ENCODE measurements at regions not wholly inside any gene's neighbourhood (a gene's known extent, or its start where the extent isn't known, plus 50 kb on each side); places are given as distances from the start of the nearest gene placed in this dataset.

DNA sequence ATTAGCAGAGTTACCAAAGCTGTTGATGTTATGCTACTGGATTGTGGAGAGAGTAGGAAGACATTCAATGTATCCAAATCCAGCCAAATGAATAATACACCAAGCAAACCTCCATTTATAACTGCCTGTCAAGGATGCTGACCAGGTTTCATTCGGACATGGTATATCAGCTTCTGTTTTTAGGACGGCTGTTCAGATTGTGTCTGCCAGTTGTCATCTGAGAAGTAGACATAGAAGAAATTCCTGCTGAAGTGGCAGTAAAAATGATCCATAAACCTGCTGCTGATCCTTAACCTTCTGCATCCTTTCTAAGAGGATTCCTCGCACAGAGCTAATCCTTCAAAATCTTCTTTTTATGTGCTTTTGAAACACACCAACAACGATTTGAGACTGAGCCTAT lies 663.6 kb upstream of the PLXNA2 start:
- DNase-seq (ENCODE audit: low read depth): no peak

DNA sequence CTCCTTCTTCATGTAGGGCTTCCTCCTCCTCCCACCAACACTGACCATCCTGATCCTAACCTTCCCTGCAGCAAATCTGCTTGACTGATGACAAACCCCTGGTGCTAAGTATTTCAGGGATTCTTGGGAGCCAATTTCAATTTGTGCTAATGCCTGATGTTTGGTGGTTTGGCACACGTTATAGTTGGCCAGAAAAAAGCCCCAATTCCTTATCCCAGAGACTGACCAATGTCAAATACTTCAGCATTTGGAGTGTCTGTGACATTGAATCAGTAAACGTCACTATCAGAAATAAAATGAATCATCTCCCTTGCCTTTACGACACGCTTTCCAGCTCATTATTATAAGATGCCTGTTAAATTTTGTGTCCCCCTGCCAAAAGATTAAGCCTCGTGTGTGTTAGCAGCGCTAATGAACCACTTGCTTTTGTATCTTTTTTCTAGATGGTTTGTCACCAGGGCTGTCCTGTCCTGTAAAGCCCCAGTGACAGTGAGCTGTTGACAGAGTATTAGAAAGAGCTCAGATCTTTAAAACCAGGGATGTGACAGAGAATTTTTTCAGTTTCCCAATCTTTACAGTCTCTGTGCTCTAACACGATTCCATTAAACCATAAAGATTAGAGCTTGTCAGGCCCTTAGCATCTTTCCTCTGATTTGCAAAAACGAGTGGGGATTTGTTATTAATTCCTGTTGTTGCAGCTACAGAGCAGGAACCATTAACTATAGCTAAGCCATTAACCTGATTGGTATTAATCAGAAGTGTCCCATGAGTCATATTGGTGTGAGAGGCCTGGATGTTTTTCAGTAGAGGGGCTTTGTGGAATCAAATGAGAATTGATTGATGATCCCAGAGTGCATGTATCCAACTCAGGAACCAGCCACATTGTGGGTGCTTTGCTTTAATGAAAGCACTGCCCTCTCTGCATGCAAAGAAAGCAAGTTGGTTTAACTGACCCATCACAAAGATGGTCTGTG lies 665.1 kb upstream of the PLXNA2 start:
- no peak for DNase-seq (ENCODE audit: low read depth)

DNA sequence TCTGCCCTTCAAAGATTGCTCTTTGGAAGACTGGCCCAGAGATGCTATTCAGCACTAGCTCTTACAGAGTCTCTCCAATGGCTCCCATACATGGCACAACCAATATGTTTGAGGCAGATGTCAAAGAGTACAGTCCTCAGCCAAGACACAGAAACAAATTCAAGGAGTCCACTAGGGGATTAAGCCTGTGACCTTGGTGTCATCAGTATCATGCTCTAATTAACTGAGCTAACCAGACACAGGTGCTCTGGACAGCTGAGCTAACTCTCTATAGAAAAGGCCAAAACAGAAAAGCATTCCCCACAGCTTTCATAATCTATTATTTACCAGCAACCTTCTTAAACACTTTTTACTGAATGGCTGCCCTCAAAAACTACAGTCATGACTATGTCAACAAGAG lies 666.0 kb upstream of the PLXNA2 start:
- no peak for DNase-seq (ENCODE audit: low read depth)

DNA sequence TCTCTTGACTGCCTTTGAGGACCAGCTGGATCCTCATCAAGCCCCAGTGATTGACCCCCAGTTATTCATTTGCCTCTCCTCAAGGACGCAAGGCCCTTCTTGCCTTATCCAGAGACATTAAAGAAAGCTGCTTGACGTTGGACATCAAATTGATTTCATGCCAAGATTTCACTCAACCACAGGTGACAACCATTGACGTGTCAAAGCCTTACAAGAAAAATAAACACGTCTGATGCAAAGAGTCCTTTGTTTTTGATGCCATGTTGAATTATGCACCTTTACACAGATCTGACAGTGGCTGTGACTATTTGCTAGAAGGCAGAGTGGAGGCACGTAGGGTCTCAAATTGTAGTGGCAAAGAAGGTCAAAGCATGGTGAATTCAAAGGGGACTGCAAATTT lies 666.2 kb upstream of the CAMK1G start:
- no peak for DNase-seq (ENCODE audit: low read depth)

DNA sequence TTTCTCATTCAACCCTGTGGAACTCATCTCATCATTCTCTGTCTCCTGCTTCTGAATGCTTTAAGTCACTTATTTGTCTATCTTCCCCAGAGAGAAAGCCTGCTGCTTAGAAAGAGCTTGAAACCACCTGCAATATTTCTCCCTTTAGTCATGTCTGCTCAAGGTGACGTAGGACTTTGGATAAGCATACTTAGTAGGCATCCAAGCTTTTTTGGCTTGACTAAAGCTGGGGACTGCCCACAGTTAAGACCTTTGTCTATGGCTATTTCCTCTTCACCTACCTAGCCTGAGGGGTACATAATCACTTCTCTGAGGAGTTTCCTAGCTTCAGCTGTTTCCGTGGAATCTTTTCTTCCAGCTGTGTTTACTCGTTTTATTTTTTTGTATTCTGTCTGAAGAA lies 665.8 kb upstream of the CAMK1G start:
- DNase-seq (ENCODE audit: low read depth): no peak

DNA sequence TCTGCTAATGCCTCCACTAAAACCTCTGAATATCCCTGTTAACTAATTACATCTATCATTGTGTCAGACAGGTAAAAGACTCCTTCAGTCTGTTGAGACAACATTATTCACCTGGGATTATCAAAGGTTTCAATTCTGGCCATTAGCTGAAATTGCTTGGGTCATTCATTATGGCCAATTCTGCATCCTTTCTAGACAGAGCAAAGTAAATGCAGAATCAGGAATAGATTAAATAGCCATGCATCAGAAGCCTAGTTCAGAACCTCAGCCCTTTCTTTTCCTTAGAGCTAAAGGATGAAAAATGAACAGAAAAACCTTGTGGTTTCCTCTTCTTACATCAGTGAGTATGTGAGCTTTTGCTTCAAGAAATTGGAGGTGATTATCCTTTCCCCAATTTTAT lies 665.4 kb upstream of the CAMK1G start:
- no peak for DNase-seq (ENCODE audit: low read depth)

DNA sequence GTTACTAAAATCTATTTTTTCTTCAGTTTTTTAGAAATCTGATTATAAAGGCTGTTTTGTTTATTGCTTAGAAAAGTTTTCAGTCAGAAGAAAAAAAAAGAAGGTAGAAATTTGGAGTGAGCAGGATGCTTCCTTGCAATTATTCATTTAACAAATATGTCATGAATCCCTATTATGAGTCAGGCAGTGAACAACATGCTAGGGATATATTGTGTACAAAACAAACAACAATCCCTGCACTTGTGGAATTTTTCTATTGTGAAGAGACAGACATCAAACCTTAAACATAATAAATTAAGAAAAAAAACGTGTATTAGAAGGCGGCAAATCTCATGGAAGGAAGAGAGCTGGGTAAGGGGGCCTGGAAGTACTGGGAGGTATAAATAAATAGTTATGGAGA lies 664.1 kb upstream of the CAMK1G start:
- no peak for DNase-seq (ENCODE audit: low read depth)

DNA sequence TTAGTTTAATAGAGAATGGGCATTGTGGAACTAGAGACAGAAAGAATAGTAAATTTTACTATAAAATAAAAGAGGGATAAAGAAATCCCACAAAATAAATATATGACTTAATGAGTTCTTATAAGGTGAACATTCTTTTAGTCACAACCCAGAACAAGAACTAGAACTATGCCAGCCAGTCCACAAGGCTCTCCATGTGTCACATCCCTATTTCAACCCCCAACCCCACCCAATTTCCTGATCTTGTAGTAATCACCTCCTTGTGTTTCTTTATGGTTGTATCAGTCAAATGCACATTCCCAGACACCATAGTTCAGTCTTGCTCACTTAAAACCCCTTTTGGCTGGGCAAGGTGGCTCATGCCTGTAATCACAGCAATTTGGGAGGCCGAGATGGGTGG lies 662.3 kb upstream of the CAMK1G start:
- DNase-seq (ENCODE audit: low read depth): no peak

DNA sequence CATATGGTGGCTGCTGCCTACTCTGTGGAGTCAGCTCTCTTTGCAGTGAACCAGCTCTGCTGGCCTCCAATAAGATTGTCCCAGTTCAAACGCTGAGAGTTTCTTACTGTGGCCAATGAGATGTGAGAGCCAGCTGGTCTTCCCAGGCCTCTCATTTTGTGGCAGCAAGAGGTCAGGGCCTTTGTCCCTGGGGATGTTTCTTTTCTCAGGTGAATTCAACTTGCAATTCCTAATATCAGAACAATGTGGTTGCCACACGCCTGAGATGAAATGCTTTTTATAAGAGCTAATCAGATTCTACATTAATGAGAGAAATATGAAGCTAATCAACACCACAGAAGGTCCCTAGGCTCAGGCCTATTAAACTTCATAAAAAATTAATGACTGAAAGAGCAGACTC lies 660.1 kb upstream of the CAMK1G start:
- DNase-seq (ENCODE audit: low read depth): no peak

DNA sequence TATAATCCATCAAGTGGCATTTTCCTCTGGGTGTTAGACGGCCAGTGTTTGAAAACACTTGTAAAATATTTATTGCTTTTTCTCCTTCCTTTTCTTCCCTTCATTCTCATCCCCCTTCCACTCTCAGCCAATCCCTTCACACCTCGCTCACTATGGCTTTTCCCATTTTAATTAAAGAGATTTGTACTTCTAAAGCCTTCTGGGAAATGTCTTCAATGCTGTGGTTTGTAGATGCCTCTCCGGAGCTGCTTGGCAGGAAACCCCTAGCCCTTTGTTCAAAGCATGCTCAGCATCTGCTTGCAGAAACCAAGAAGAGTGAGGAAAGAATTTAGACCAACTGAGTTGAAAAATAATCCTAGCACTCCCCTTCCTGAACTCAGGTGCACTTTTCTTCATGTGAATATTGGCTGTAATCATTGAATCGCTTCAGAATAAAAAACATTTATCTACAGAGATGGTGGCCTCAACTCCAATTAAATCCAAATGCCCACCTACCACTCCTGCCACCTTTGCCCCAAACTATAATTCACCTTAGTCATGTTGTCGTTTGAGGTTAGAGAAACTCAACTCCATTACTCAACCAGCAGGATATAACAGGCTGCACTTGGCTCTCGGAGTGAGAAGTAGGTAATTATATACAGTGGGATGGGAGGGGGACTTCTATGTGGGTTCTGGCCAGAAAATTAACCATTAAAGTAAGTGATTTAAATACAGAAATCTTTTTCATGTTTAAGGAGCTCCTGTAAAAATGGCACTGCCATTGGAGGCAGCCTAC lies 659.4 kb upstream of the CAMK1G start:
- DNase-seq (ENCODE audit: low read depth): no peak

DNA sequence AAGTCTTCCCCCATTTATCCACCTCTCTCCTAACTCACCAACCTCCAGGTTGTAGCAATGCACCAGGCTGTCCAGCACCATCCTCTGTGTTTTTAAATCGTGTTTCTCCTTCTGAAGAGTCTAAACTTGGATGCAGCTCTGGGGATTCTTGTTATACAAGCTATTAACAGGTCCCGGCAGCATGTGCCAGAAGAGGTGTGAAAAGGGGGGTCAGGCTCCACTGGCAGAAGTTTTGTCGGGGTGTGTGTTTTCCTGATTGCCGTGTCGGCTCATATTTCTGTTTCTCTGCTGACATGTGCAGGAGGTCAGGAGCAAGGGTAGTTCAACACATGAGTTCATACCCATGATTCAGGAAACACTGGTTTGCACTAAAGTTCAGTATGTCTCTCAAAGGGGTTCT lies 658.6 kb upstream of the CAMK1G start:
- no peak for DNase-seq (ENCODE audit: low read depth)

DNA sequence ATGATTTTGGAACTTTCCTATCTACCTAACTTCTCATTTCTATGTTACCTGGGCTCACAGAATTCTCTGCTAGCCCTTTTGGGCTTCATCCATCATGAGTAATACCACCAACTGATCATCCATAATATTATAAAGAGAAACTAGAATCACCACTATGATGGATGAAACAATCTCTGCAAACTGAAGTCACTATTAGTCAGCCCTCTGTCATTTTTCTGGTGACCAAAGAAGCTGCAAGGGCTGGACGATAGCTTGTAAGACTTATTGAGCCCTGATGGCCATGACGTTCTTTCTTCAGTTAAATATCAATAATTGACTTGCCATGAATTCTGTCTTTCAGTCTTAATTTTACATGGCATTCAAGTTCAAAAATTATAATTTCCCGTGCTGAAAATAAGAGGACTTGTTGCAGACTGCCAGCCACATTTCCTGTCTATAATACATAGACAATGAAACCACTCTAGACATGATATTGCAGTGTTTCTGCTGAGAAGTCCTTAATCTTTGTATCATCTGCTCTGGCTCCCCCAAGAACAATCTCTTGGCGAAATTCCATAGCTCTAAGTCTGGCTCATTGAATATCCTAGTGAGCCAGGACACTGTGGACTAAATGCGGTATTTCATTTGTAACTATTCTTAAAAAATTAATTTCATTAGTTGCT lies 655.0 kb upstream of the CAMK1G start:
- no peak for DNase-seq (ENCODE audit: low read depth)

DNA sequence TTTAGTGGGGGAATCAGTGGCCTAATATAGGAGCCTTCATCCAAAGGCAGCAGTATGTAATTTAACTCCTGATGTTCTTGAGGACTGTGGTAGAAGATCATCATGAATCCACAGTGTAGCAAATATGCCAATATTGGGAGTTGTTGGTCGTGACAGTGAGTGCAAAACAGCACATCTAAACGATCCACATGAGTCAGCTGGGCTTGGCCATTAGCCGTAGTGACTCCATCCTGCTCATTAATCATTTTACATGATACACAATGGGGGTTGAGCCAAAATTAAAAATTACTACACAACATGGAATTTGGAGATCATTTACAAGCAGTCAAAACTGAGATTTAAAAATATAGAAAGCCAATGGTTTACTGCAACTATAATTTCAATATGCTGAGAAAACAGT lies 653.9 kb upstream of the CAMK1G start:
- no peak for DNase-seq (ENCODE audit: low read depth)

DNA sequence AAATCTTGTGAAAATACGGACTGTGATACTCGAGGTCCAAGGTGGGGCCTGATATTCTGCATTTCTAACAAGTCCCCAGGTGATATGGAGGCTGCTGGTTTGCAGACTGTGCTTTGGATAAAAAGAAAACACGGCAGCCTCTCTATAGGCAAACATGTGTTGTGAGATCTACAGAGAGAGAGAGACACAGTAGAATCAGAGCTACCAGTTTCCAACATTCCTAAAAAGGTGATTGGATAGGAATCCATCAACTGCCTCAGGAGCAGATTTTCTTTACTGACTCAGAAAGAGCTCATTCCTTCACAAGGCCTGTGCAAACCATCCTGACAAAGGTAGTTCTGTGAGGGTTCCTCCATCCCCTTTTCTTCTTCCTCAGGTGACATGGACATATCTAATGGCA lies 651.6 kb upstream of the CAMK1G start:
- DNase-seq (ENCODE audit: low read depth): no peak

DNA sequence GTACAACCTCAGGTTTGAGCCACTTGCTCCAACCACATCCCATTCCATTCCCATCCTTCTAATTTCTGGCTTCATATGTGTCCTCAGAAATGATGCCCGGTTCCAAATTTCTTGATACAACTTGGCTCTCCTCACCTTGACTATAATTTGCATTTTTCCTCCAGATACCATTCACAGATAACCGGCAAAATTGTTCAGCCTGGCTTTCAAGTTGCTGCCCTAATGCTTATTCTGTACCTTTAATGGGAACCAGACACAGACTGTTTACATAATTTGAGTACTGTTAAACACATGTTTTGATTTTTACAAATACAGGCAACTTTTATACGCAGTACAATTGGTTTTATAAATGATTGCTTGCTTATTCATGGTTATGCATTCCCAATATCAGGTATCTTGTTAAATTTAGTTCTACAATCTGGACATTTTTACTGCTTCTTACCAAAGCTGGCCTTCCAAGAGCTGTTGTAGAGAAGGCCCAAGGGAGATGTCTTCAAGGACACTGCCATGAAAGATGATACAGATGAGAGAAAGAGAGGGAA lies 649.5 kb upstream of the CAMK1G start:
- DNase-seq (ENCODE audit: low read depth): no peak

DNA sequence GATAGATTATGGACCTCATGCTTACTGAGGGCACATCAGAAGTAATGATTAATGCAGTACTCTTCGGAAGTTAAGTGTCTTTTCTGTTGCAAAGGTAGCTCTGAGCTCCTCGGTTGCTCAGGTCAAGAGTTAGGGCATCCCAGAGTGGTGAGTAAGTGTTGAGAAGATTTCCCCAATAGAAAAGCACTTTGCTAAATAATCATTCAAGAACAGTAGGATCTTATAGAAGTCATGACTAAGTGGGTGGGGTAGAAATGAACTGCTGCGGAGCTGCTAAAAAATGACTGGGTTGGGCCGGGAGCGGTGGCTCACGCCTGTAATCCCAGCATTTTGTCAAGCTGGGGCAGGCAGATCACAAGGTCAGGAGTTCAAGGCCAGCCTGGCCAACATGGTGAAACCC lies 648.6 kb upstream of the CAMK1G start:
- no peak for DNase-seq (ENCODE audit: low read depth)

DNA sequence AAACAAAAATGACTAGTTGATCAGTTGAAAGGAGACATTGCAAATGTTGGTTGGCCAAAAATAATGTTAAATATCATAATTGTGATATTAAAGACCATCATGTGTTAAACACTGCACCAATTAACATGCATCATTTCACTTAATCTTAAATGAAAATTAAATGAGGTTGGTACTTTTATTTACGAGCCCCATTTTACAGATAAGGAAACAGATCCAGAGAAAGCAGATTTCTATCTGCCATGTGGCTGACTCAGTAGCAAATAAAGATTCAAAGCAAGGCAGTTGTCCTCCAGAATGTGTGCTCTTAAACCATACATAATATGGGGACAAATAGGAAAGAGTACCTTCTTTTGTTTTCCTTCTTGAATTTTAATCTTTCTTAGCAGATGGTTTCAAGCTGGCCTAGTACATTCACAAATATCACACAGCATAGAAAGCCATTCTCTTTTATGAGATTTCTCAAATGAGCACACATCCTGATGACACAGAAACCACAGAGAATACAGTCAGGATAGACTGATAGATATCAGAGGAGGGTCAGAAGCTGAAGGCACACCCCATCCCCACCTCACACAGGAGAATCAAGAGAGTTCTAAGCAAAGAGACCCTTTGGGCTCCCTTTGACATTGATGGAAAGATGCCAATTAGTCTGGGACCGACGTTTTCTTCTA lies 647.9 kb upstream of the CAMK1G start:
- DNase-seq (ENCODE audit: low read depth): no peak

DNA sequence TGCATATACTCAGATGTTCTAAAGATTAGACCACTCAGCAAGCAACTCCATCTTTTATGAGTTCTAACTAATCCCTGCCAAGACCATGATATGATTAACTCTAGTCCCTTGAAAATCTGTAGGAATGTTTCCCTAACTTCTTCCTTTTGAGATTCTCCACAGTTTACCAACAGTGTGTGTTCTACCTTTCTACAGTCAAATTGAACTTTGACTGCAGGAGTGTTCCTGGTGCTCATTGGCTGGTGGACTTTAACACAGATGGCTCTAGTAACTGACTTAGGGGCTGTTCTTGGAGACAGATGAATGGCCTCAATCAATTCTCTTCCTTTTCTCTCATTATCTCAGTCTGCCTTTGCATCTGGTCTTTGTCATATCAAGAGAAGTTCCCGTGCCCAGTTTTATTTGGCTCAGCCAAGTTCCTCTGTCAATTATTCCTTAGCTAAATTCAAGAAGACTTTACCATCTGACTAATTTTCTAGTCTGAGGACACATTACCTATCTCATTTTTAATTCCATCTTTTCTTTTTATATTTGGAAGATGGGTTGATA lies 643.9 kb upstream of the CAMK1G start:
- no peak for DNase-seq (ENCODE audit: low read depth)

DNA sequence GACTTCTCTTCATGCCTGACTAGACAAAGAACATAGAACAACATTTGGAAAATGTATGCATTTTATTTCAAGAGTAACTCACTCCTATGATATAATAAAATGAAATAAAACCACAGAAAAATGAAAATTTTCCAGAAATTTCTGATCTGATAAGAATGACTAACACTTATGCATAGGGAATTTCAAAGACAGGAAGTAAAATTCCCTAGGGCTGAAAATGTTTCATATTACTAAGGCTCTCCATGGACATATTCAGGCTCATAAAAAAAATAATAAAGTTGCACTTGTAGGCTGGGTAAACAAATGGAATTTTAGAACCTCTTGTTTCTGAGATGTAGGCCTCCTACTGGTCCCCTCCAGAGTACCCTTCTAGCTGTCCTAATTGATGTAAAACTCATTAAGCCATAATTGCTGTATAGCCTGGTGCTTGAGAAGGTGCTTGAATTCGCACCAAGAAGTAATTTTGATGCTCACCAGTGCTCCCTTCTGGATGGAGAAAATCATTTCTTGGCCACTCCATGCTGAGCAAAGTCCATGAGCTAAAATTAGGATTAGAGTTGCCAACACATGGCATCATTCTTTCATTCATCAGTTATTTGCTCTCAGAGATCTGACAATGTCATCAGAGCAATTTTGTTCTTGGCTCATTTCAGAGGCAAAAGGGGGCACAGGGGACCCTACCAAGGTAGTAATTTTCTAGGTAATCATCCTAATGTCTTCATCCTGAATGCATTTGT lies 641.0 kb upstream of the CAMK1G start:
- no peak for DNase-seq (ENCODE audit: low read depth)

DNA sequence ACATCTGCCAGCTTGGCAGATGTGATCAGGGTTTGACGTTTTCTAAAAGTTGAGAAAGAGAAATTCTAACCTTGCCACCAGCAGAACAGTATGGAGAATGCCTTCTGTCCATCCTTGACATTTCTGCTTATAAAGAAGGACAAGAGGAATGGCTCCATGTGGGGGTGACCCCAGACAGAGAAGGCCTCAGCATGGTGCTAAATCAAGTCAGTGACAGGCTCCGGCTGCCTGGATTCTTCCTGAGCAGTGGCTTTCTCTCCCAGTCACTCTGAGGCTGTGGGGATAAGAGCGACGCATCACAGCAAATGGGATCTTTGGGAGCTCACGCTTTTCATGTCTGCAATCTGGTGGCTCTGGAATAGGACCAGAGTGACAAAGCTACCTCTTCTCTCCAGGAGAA lies 640.2 kb upstream of the CAMK1G start:
- DNase-seq (ENCODE audit: low read depth): no peak

DNA sequence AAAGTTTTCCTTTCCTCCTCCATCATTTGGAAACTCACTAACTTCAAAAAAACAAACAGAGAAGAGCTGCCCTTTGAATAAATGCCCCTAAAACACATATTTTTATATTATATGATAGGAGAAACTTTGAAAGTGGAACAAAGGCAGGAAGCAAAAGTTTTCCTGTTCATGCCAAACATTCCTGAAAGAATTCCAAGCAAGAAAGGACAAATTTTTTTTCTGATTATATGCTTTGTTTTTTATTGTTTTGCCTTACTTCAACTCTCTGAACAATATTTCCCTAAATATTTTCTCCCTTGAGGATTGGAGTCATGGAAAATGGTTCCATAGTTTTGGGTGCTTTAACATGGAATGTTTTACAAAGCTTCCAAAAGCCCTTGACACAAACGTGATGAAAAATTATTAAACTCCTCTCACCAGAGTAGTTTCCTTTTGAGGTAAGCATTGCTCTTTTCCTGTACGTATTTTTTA lies 638.5 kb upstream of the CAMK1G start:
- no peak for DNase-seq (ENCODE audit: low read depth)
